OCI-LY3 (cell line): ENCODE measurements at regions not wholly inside any gene's neighbourhood (a gene's known extent, or its start where the extent isn't known, plus 50 kb on each side); places are given as distances from the start of the nearest gene placed in this dataset.

Experiments used
- H2AFZ ChIP-seq: fragments of 200-600, 300-600 bp; shearing (Covaris generic); 2 replicates; pipeline ENCODE4 v1.6.0; 2014; ENCODE audit warnings: antibody characterized with exemption, low read depth, low read length
- H3K27ac ChIP-seq: fragments of 200-600, 300-600 bp; sonication (generic); 2 replicates; pipeline ENCODE4 v1.5.1; 2014; ENCODE audit warnings: mild to moderate bottlenecking, low read length, moderate library complexity, mixed read lengths
- H3K27me3 ChIP-seq: fragments of 200-600, 300-600 bp; sonication (generic); 2 replicates; pipeline ENCODE4 v1.6.1; 2014; ENCODE audit warnings: low read depth, low read length, mixed read lengths
- H3K36me3 ChIP-seq: fragments of 200-600, 300-600 bp; sonication (generic); replicated peaks from 2 replicates; pipeline ENCODE3; 2014; ENCODE audit warnings: low read depth, low read length, mixed read lengths
- H3K4me1 ChIP-seq: fragments of 300-600, 200-600 bp; sonication (generic); 2 replicates; pipeline ENCODE4 v1.6.1; 2014; ENCODE audit warnings: low read length, mixed read lengths
- H3K4me2 ChIP-seq: fragments of 200-600, 300-600 bp; sonication (generic); 2 replicates; pipeline ENCODE4 v1.6.1; 2014; ENCODE audit warnings: low read length, mixed read lengths
- H3K4me3 ChIP-seq: fragments of 300-600, 200-600 bp; sonication (generic); 2 replicates; pipeline ENCODE4 v1.5.1; 2014; ENCODE audit warnings: antibody characterized with exemption, mild to moderate bottlenecking, low read length, moderate library complexity
- H3K79me2 ChIP-seq: fragments of 300-600, 200-600 bp; shearing (Covaris generic); 2 replicates; pipeline ENCODE4 v1.6.1; 2014; ENCODE audit warnings: mild to moderate bottlenecking, low read length, mixed read lengths
- H3K9ac ChIP-seq: fragments of 300-600, 200-600 bp; shearing (Covaris generic); 2 replicates; pipeline ENCODE4 v1.6.0; 2014; ENCODE audit warnings: mild to moderate bottlenecking, low read length, moderate library complexity
- H3K9me3 ChIP-seq: fragments of 200-600, 300-600 bp; shearing (Covaris generic); 2 replicates; pipeline ENCODE4 v1.6.1; 2014; ENCODE audit warnings: low read length, mixed read lengths; ENCODE audit not compliant: insufficient read depth
- H4K20me1 ChIP-seq: fragments of 200-600, 300-600 bp; sonication (generic); 2 replicates; pipeline ENCODE4 v1.6.1; 2016; ENCODE audit warnings: low read length, mixed read lengths; ENCODE audit not compliant: insufficient read depth
- EZH2phosphoT487 ChIP-seq: fragments of 200-600 bp; shearing (Covaris generic); IDR thresholded peaks from 2 replicates; pipeline ENCODE4 v1.6.1; 2018; ENCODE audit warnings: antibody characterized with exemption, mixed run types, low read depth
- TF ChIP-seq, protein P1 (sequence below): fragments of 200-600, 300-600 bp; sonication (generic); IDR thresholded peaks from 2 replicates; pipeline ENCODE4 v1.5.1; 2014; ENCODE audit warnings: antibody characterized with exemption, low read length, low read depth

DNA sequence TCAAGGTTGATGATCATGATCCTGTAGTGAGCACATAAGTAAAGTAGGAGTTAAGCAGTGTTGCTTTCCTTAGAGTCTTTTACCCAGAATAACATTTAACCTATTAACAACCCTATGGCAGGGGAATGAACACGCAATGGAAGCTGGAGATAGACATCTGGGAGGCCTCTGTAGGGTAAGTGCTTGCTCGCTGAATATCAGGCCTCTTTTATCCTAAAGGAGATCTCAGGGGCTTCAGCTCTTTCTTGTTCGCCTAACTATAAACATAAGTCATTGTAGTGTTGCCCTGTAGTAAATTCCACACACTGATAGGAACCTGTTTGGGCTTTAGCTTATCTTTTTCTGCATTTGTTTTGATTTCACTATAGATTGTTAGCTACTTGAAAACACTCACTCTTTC is 174.4 kb upstream of the TCF4 start:
- H3K9ac ChIP-seq, result no peak overlapping the region
- H3K36me3 ChIP-seq, result peaks cover 7% of the 10 kb centered on the region
- H3K4me1 ChIP-seq, result peaks cover 38% of the 10 kb centered on the region
- no peak overlapping the region for H3K4me2 ChIP-seq
- H3K27me3 ChIP-seq, result no peaks in the 10 kb centered on the region
- peaks cover 4% of the 10 kb centered on the region; the same call in 1 of the 2 replicates for H3K9me3 ChIP-seq
- no peak for TF ChIP-seq EZH2phosphoT487
- TF ChIP-seq, protein P1, sequence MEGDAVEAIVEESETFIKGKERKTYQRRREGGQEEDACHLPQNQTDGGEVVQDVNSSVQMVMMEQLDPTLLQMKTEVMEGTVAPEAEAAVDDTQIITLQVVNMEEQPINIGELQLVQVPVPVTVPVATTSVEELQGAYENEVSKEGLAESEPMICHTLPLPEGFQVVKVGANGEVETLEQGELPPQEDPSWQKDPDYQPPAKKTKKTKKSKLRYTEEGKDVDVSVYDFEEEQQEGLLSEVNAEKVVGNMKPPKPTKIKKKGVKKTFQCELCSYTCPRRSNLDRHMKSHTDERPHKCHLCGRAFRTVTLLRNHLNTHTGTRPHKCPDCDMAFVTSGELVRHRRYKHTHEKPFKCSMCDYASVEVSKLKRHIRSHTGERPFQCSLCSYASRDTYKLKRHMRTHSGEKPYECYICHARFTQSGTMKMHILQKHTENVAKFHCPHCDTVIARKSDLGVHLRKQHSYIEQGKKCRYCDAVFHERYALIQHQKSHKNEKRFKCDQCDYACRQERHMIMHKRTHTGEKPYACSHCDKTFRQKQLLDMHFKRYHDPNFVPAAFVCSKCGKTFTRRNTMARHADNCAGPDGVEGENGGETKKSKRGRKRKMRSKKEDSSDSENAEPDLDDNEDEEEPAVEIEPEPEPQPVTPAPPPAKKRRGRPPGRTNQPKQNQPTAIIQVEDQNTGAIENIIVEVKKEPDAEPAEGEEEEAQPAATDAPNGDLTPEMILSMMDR, result no peak
- no peak overlapping the region for H3K4me3 ChIP-seq
- H3K27ac ChIP-seq, result no peak overlapping the region
- no peaks in the 10 kb centered on the region for H4K20me1 ChIP-seq
- no peak overlapping the region for H2AFZ ChIP-seq
- H3K79me2 ChIP-seq, result no peaks in the 10 kb centered on the region

DNA sequence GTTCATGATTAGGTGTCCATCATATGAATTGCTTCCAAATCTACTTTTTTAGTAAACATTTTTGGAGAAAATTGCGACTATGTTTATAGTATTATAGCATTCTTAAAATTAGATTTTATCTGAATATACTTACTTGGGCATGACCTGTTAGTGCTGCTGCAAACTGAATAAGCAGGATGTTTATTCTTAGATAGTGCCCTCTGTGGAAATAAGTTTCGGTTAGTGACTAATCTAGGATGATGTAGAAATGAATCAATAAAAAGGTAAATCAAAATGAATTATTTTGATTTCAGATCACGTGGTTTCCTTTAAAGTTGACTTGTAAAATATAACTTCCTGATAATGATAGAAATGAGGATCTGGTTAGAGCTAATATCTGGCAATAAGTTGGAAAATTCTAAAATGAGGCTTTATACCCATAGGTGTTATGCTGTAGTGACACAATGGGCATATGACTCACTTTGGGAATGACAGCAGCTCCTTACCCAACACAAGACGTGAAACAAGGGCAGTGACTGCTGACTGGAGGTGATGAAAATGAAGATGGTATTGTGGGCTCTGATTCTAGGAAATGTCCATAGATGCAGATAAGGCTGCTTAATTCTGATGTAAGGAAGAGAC is 165.8 kb upstream of the TCF4 start:
- Histone ChIP-seq H3K9ac (no peak overlapping the region), H3K79me2 (no peaks in the 10 kb centered on the region), H3K36me3 (peaks cover 21% of the 10 kb centered on the region), H2AFZ (no peak overlapping the region), H3K4me1 (peaks cover 19% of the 10 kb centered on the region), H3K4me3 (no peak overlapping the region), H3K9me3 (peaks cover 12% of the 10 kb centered on the region; the same call in 1 of the 2 replicates), H4K20me1 (no peaks in the 10 kb centered on the region), H3K4me2 (no peak overlapping the region), H3K27ac (no peak overlapping the region), H3K27me3 (no peaks in the 10 kb centered on the region)
- TF ChIP-seq EZH2phosphoT487, result no peak
- TF ChIP-seq, protein P1, result no peak

DNA sequence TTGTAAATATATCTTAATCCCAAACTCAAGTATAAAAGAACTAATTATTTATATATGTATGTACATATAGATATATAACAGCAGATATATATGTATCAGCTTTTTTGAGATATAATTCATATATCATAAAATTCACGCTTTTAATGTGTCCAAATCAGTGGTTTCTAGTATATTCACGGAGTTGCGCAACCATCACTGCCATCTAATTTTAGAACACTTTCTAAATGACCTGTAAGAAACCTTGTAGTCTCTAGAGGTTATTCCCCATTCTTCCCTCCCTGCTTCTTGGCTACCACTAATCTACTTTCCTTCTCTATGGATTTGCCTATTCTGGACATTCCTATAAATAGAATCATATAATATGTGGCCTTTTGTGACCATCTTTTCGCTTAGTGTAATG is 163.5 kb upstream of the TCF4 start:
- Histone ChIP-seq H4K20me1 (no peaks in the 10 kb centered on the region), H3K79me2 (no peaks in the 10 kb centered on the region), H3K27ac (no peak overlapping the region), H3K4me2 (no peak overlapping the region), H3K4me3 (no peak overlapping the region), H3K4me1 (peaks cover 11% of the 10 kb centered on the region), H3K9me3 (no peaks in the 10 kb centered on the region), H2AFZ (no peak overlapping the region), H3K9ac (no peak overlapping the region), H3K27me3 (no peaks in the 10 kb centered on the region), H3K36me3 (peaks cover 6% of the 10 kb centered on the region)
- no peak for TF ChIP-seq EZH2phosphoT487
- TF ChIP-seq, protein P1, result no peak

DNA sequence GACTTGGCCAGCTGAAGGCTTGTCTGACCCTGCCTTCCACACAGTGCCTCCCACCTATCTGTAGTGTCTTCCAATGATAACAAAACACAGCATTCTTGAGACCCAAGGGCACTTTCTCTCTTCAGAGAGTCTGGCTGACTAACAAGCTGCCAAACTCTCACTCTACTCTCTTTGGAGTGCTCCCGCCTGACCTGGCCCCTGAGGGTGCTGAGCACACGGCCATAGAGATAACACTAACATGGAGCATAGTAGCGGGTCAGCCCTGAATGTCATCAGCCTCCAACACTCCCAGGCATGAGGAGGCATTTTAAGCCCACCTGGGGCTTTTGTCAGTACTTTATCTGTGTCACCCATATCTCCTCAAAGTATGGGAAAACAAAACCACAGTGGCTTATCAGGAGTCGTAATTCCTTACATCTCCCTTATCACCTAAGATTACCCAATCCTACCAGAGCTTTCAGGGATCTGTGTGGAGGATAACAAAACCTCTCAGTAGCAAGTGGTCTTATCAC is 160.3 kb upstream of the TCF4 start:
- Histone ChIP-seq H3K27me3 (no peaks in the 10 kb centered on the region), H3K9ac (no peak overlapping the region), H3K27ac (no peak overlapping the region), H3K4me1 (peaks cover 11% of the 10 kb centered on the region), H4K20me1 (no peaks in the 10 kb centered on the region), H3K79me2 (no peaks in the 10 kb centered on the region), H3K4me2 (no peak overlapping the region), H3K4me3 (no peak overlapping the region), H3K9me3 (no peaks in the 10 kb centered on the region), H2AFZ (no peak overlapping the region), H3K36me3 (peaks cover 6% of the 10 kb centered on the region)
- no peak for TF ChIP-seq EZH2phosphoT487
- TF ChIP-seq, protein P1, result no peak
